HCEC 1CT (cell line): ENCODE measurements at regions not wholly inside any gene's neighbourhood (a gene's known extent, or its start where the extent isn't known, plus 50 kb on each side); places are given as distances from the start of the nearest gene placed in this dataset.

Source experiments
- DNase-seq: peaks from one replicate; pipeline ENCODE4 v3.0.0-alpha.2; 2017

- DNase-seq = no peak
Observed at GRCh38 chr6:120615238-120615637, 719.0 kb downstream of the TBC1D32 start.

GRCh38 chr6:120614723-120615122, 719.6 kb downstream of the TBC1D32 start:
- DNase-seq = no peak

GRCh38 chr6:120608826-120609225, 725.5 kb downstream of the TBC1D32 start:
- DNase-seq = no peak

- DNase-seq = no peak
Observed at GRCh38 chr6:120606743-120607142, 727.5 kb downstream of the TBC1D32 start.

GRCh38 chr6:120604510-120604909, 729.8 kb downstream of the TBC1D32 start:
- no peak for DNase-seq

- no peak for DNase-seq
Observed at GRCh38 chr6:120590611-120591010, 743.7 kb downstream of the TBC1D32 start.

GRCh38 chr6:120588424-120588823, 745.9 kb downstream of the TBC1D32 start:
- DNase-seq = no peak

GRCh38 chr6:120587381-120587780, 746.9 kb downstream of the TBC1D32 start:
- no peak for DNase-seq

GRCh38 chr6:120584111-120584760, 750.0 kb downstream of the TBC1D32 start:
- no peak for DNase-seq

- no peak for DNase-seq
Observed at GRCh38 chr6:120576061-120576460, 758.2 kb downstream of the TBC1D32 start.

GRCh38 chr6:120569714-120570113, 764.6 kb downstream of the TBC1D32 start:
- no peak for DNase-seq

- DNase-seq = no peak
Observed at GRCh38 chr6:120564779-120565178, 769.5 kb downstream of the TBC1D32 start.

- DNase-seq = no peak
Observed at GRCh38 chr6:120558294-120558693, 776.0 kb downstream of the TBC1D32 start.

- no peak for DNase-seq
Observed at GRCh38 chr6:120557554-120557953, 776.7 kb downstream of the TBC1D32 start.

- no peak for DNase-seq
Observed at GRCh38 chr6:120556491-120556890, 777.8 kb downstream of the TBC1D32 start.

GRCh38 chr6:120553353-120553752, 780.9 kb downstream of the TBC1D32 start:
- DNase-seq = no peak

- no peak for DNase-seq
Observed at GRCh38 chr6:120545353-120545752, 788.9 kb downstream of the TBC1D32 start.

- DNase-seq = no peak
Observed at GRCh38 chr6:120534954-120535353, 799.3 kb downstream of the TBC1D32 start.

- DNase-seq = no peak
Observed at GRCh38 chr6:120526576-120526975, 807.7 kb downstream of the TBC1D32 start.

GRCh38 chr6:120514544-120514943, 819.7 kb downstream of the TBC1D32 start:
- no peak for DNase-seq

GRCh38 chr6:120511712-120512111, 822.6 kb downstream of the TBC1D32 start:
- DNase-seq = no peak

GRCh38 chr6:120498711-120499110, 835.6 kb downstream of the TBC1D32 start:
- no peak for DNase-seq

- no peak for DNase-seq
Observed at GRCh38 chr6:120496661-120497060, 837.6 kb downstream of the TBC1D32 start.

- DNase-seq = no peak
Observed at GRCh38 chr6:120493505-120493904, 840.8 kb downstream of the TBC1D32 start.

- DNase-seq = no peak
Observed at GRCh38 chr6:120489941-120490340, 844.3 kb downstream of the TBC1D32 start.
